PFSK-1 (cell line): ENCODE measurements at regions not wholly inside any gene's neighbourhood (a gene's known extent, or its start where the extent isn't known, plus 50 kb on each side); places are given as distances from the start of the nearest gene placed in this dataset.

Experiments
- FOXP2 ChIP-seq: optimal IDR thresholded peaks from 2 replicates; pipeline ENCODE3; 2011; ENCODE audit warnings: borderline replicate concordance, control low read depth, inconsistent platforms; ENCODE audit not compliant: insufficient read depth; ENCODE audit errors: extremely low read length, extremely low read depth
- POLR2AphosphoS5 ChIP-seq: IDR thresholded peaks from 2 replicates; pipeline ENCODE4 v1.6.1; 2012; ENCODE audit warnings: low read depth, mild to moderate bottlenecking, control low read depth, low read length, moderate library complexity
- SIN3A ChIP-seq: IDR thresholded peaks from 2 replicates; pipeline ENCODE4 v1.6.1; 2012; ENCODE audit warnings: mild to moderate bottlenecking, low read length, moderate library complexity, borderline replicate concordance; ENCODE audit not compliant: insufficient read depth
- TAF1 ChIP-seq: IDR thresholded peaks from 2 replicates; pipeline ENCODE4 v1.6.1; 2012; ENCODE audit warnings: low read length, control low read depth, borderline replicate concordance; ENCODE audit not compliant: insufficient read depth
- TF ChIP-seq, protein P1 (sequence below), 2 experiments: IDR thresholded peaks; 2 replicates each; pipeline versions ENCODE4 v1.6.1 to v1.8.0; 2011 to 2012; ENCODE audit warnings: low read depth in 2 of 2, low read length in 2 of 2, control low read depth in 1 of 2, inconsistent platforms in 1 of 2, mild to moderate bottlenecking in 1 of 2, moderate library complexity in 1 of 2; ENCODE audit not compliant: insufficient read depth in 1 of 2

DNA sequence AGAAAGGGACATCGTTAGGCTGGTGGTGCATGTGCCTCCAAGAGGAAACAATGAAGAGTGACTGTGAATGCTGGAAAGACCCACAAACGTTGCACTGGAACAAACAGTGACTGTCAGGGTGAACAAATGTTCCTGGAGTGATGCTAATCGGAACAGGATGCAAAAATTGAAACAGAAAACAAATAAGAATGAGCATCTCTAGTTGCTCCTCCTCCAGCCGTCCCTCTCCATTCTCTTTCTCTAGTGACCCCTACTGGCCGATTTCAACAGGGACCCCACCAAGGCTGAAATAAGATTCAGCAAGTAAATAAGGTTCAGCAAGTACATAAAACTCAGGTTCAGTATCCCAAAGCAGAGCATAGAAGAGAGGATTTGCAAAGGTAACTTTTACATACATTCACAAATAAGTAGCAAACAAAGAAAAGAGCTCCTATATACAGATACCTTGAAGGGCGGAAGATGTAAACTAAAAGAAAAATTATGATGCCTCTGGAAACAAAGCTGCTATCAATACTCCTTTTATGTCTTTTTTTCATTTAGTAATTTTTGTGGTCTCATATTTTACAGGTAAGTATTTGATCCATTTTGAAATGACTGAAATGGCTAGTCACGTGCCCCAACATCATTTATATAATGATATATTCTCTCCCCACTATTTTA lies 836.1 kb upstream of the ADAMTS5 start:
- no peak for TF ChIP-seq FOXP2
- TF ChIP-seq SIN3A = no peak
- TF ChIP-seq TAF1 = no peak
- TF ChIP-seq, protein P1, sequence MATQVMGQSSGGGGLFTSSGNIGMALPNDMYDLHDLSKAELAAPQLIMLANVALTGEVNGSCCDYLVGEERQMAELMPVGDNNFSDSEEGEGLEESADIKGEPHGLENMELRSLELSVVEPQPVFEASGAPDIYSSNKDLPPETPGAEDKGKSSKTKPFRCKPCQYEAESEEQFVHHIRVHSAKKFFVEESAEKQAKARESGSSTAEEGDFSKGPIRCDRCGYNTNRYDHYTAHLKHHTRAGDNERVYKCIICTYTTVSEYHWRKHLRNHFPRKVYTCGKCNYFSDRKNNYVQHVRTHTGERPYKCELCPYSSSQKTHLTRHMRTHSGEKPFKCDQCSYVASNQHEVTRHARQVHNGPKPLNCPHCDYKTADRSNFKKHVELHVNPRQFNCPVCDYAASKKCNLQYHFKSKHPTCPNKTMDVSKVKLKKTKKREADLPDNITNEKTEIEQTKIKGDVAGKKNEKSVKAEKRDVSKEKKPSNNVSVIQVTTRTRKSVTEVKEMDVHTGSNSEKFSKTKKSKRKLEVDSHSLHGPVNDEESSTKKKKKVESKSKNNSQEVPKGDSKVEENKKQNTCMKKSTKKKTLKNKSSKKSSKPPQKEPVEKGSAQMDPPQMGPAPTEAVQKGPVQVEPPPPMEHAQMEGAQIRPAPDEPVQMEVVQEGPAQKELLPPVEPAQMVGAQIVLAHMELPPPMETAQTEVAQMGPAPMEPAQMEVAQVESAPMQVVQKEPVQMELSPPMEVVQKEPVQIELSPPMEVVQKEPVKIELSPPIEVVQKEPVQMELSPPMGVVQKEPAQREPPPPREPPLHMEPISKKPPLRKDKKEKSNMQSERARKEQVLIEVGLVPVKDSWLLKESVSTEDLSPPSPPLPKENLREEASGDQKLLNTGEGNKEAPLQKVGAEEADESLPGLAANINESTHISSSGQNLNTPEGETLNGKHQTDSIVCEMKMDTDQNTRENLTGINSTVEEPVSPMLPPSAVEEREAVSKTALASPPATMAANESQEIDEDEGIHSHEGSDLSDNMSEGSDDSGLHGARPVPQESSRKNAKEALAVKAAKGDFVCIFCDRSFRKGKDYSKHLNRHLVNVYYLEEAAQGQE (IDR thresholded peaks at IDR 0.05; ENCODE audit: insufficient read depth in 1 of 2, low read depth in 2 of 2, low read length in 2 of 2) = no peak

GRCh38 chr21:27799861-27800260 lies 833.0 kb upstream of the ADAMTS5 start:
- TF ChIP-seq POLR2AphosphoS5 = no peak
- no peak for TF ChIP-seq SIN3A
- TF ChIP-seq TAF1 = no peak
- TF ChIP-seq, protein P1 (IDR thresholded peaks at IDR 0.05; ENCODE audit: insufficient read depth in 1 of 2, low read depth in 2 of 2, low read length in 2 of 2) = no peak
- TF ChIP-seq FOXP2 = no peak

GRCh38 chr21:27796106-27796505 lies 829.2 kb upstream of the ADAMTS5 start:
- TF ChIP-seq FOXP2 (no peak), SIN3A (no peak), POLR2AphosphoS5 (no peak), TAF1 (no peak)
- TF ChIP-seq, protein P1 (IDR thresholded peaks at IDR 0.05; ENCODE audit: insufficient read depth in 1 of 2, low read depth in 2 of 2, low read length in 2 of 2) = no peak

GRCh38 chr21:27795418-27795817 lies 828.5 kb upstream of the ADAMTS5 start:
- TF ChIP-seq POLR2AphosphoS5 (no peak), FOXP2 (no peak), TAF1 (no peak), SIN3A (no peak)
- TF ChIP-seq, protein P1 (IDR thresholded peaks at IDR 0.05; ENCODE audit: insufficient read depth in 1 of 2, low read depth in 2 of 2, low read length in 2 of 2) = no peak

GRCh38 chr21:27793901-27794300 lies 827.0 kb upstream of the ADAMTS5 start:
- TF ChIP-seq, protein P1 (IDR thresholded peaks at IDR 0.05; ENCODE audit: insufficient read depth in 1 of 2, low read depth in 2 of 2, low read length in 2 of 2) = no peak
- TF ChIP-seq FOXP2 = no peak
- TF ChIP-seq TAF1 = no peak
- no peak for TF ChIP-seq POLR2AphosphoS5
- no peak for TF ChIP-seq SIN3A
